ENCODE measurements at regions not wholly inside any gene's neighbourhood (a gene's known extent, or its start where the extent isn't known, plus 50 kb on each side); places are given as distances from the start of the nearest gene placed in this dataset.
"Not testable (repeated sequence)": the region's sequence is repeated elsewhere in the genome, so short reads cannot be mapped to it uniquely, and the experiment has no call there.

- not testable (repeated sequence) for FAIRE-seq; H3K36me3 ChIP-seq (ENCODE audit: control insufficient read depth in 3 of 3, insufficient read depth in 2 of 3, low read depth in 1 of 3, low read length in 3 of 3); DNase-seq; H3K4me3 ChIP-seq (ENCODE audit: low read depth in 1 of 3, low read length in 3 of 3); H3K4me1 ChIP-seq (ENCODE audit: control insufficient read depth in 3 of 3, insufficient read depth in 2 of 3, low read depth in 1 of 3, low read length in 2 of 3); H3K9me3 ChIP-seq (ENCODE audit: control insufficient read depth in 2 of 2, insufficient read depth in 1 of 2, low read depth in 1 of 2, low read length in 1 of 2); H3K27ac ChIP-seq (ENCODE audit: low read depth in 1 of 3, low read length in 2 of 3); H3K27me3 ChIP-seq (ENCODE audit: control insufficient read depth in 3 of 3, insufficient read depth in 3 of 3, low read length in 3 of 3)
- 55 to 71% (median 58%) methylated on average over 5 to 6 of the region's 6 CpGs for WGBS, 3 donors
These were observed 76.5 kb upstream of the VRK1 start for GRCh38 chr14:96720702-96721101.

GRCh38 chr14:96722736-96723135, 74.4 kb upstream of the VRK1 start:
- FAIRE-seq: no peak
- 65 to 74% (median 66%) methylated on average over 6 of the region's 6 CpGs for WGBS, 3 donors
- H3K36me3 ChIP-seq (ENCODE audit: control insufficient read depth in 3 of 3, insufficient read depth in 2 of 3, low read depth in 1 of 3, low read length in 3 of 3): no peaks in the 10 kb centered on the region

GRCh38 chr14:96723946-96724345, 73.2 kb upstream of the VRK1 start:
- FAIRE-seq: no peak
- no peaks in the 10 kb centered on the region for H3K9me3 ChIP-seq (ENCODE audit: control insufficient read depth in 2 of 2, insufficient read depth in 1 of 2, low read depth in 1 of 2, low read length in 1 of 2)
- H3K4me1 ChIP-seq (ENCODE audit: control insufficient read depth in 3 of 3, insufficient read depth in 2 of 3, low read depth in 1 of 3, low read length in 2 of 3): no peaks in the 10 kb centered on the region
- 84 to 88% (median 88%) methylated on average over 10 of the region's 10 CpGs for WGBS, 3 donors
- no peak overlapping the region for H3K27ac ChIP-seq (ENCODE audit: low read depth in 1 of 3, low read length in 2 of 3)
- H3K36me3 ChIP-seq (ENCODE audit: control insufficient read depth in 3 of 3, insufficient read depth in 2 of 3, low read depth in 1 of 3, low read length in 3 of 3): no peaks in the 10 kb centered on the region
- no peak for DNase-seq
- peaks cover 0 to 10% (median 0%) of the 10 kb centered on the region in 3 donors for H3K27me3 ChIP-seq (ENCODE audit: control insufficient read depth in 3 of 3, insufficient read depth in 3 of 3, low read length in 3 of 3)
- no peak overlapping the region for H3K4me3 ChIP-seq (ENCODE audit: low read depth in 1 of 3, low read length in 3 of 3)

More at GRCh38 chr14:96722736-96723135, 74.4 kb upstream of the VRK1 start:
- DNase-seq: no peak
- Histone ChIP-seq H3K9me3 (ENCODE audit: control insufficient read depth in 2 of 2, insufficient read depth in 1 of 2, low read depth in 1 of 2, low read length in 1 of 2) (no peaks in the 10 kb centered on the region), H3K4me1 (ENCODE audit: control insufficient read depth in 3 of 3, insufficient read depth in 2 of 3, low read depth in 1 of 3, low read length in 2 of 3) (no peaks in the 10 kb centered on the region), H3K27ac (ENCODE audit: low read depth in 1 of 3, low read length in 2 of 3) (no peak overlapping the region), H3K27me3 (ENCODE audit: control insufficient read depth in 3 of 3, insufficient read depth in 3 of 3, low read length in 3 of 3) (peaks cover 0 to 10% (median 0%) of the 10 kb centered on the region in 3 donors), H3K4me3 (ENCODE audit: low read depth in 1 of 3, low read length in 3 of 3) (no peak overlapping the region)

GRCh38 chr14:96725232-96725631, 72.0 kb upstream of the VRK1 start:
- WGBS, 3 donors: 89 to 93% (median 91%) methylated on average over 8 of the region's 8 CpGs
- H3K4me1 ChIP-seq (ENCODE audit: control insufficient read depth in 3 of 3, insufficient read depth in 2 of 3, low read depth in 1 of 3, low read length in 2 of 3): no peaks in the 10 kb centered on the region
- H3K4me3 ChIP-seq (ENCODE audit: low read depth in 1 of 3, low read length in 3 of 3): no peak overlapping the region
- no peak overlapping the region for H3K27ac ChIP-seq (ENCODE audit: low read depth in 1 of 3, low read length in 2 of 3)
- H3K36me3 ChIP-seq (ENCODE audit: control insufficient read depth in 3 of 3, insufficient read depth in 2 of 3, low read depth in 1 of 3, low read length in 3 of 3): no peaks in the 10 kb centered on the region
- H3K9me3 ChIP-seq (ENCODE audit: control insufficient read depth in 2 of 2, insufficient read depth in 1 of 2, low read depth in 1 of 2, low read length in 1 of 2): no peaks in the 10 kb centered on the region
- no peak for DNase-seq
- H3K27me3 ChIP-seq (ENCODE audit: control insufficient read depth in 3 of 3, insufficient read depth in 3 of 3, low read length in 3 of 3): peaks cover 0 to 10% (median 0%) of the 10 kb centered on the region in 3 donors
- FAIRE-seq: no peak

- Histone ChIP-seq H3K9me3 (ENCODE audit: control insufficient read depth in 2 of 2, insufficient read depth in 1 of 2, low read depth in 1 of 2, low read length in 1 of 2) (no peaks in the 10 kb centered on the region), H3K36me3 (ENCODE audit: control insufficient read depth in 3 of 3, insufficient read depth in 2 of 3, low read depth in 1 of 3, low read length in 3 of 3) (no peaks in the 10 kb centered on the region), H3K27me3 (ENCODE audit: control insufficient read depth in 3 of 3, insufficient read depth in 3 of 3, low read length in 3 of 3) (peaks cover 0 to 6% (median 0%) of the 10 kb centered on the region in 3 donors), H3K27ac (ENCODE audit: low read depth in 1 of 3, low read length in 2 of 3) (no peak overlapping the region), H3K4me3 (ENCODE audit: low read depth in 1 of 3, low read length in 3 of 3) (no peak overlapping the region), H3K4me1 (ENCODE audit: control insufficient read depth in 3 of 3, insufficient read depth in 2 of 3, low read depth in 1 of 3, low read length in 2 of 3) (no peaks in the 10 kb centered on the region)
- FAIRE-seq (no peak), DNase-seq (no peak)
- WGBS, 3 donors: 62 to 73% (median 62%) methylated on average over 2 of the region's 2 CpGs
These were observed 70.1 kb upstream of the VRK1 start for GRCh38 chr14:96727073-96727472.

- FAIRE-seq: no peak
These were observed 69.7 kb upstream of the VRK1 start for GRCh38 chr14:96727491-96727890.

GRCh38 chr14:96727980-96728717, 69.0 kb upstream of the VRK1 start:
- H3K4me1 ChIP-seq (ENCODE audit: control insufficient read depth in 3 of 3, insufficient read depth in 2 of 3, low read depth in 1 of 3, low read length in 2 of 3): no peaks in the 10 kb centered on the region
- no peak overlapping the region for H3K27ac ChIP-seq (ENCODE audit: low read depth in 1 of 3, low read length in 2 of 3)
- peaks cover 0 to 6% (median 0%) of the 10 kb centered on the region in 3 donors for H3K27me3 ChIP-seq (ENCODE audit: control insufficient read depth in 3 of 3, insufficient read depth in 3 of 3, low read length in 3 of 3)
- no peak for DNase-seq
- no peaks in the 10 kb centered on the region for H3K9me3 ChIP-seq (ENCODE audit: control insufficient read depth in 2 of 2, insufficient read depth in 1 of 2, low read depth in 1 of 2, low read length in 1 of 2)
- FAIRE-seq: no peak
- no peaks in the 10 kb centered on the region for H3K36me3 ChIP-seq (ENCODE audit: control insufficient read depth in 3 of 3, insufficient read depth in 2 of 3, low read depth in 1 of 3, low read length in 3 of 3)
- WGBS, 3 donors: 66 to 81% (median 68%) methylated on average over 11 of the region's 11 CpGs
- H3K4me3 ChIP-seq (ENCODE audit: low read depth in 1 of 3, low read length in 3 of 3): no peak overlapping the region

More at GRCh38 chr14:96727491-96727890, 69.7 kb upstream of the VRK1 start:
- no peak for DNase-seq
- Histone ChIP-seq H3K36me3 (ENCODE audit: control insufficient read depth in 3 of 3, insufficient read depth in 2 of 3, low read depth in 1 of 3, low read length in 3 of 3) (no peaks in the 10 kb centered on the region), H3K4me3 (ENCODE audit: low read depth in 1 of 3, low read length in 3 of 3) (no peak overlapping the region), H3K9me3 (ENCODE audit: control insufficient read depth in 2 of 2, insufficient read depth in 1 of 2, low read depth in 1 of 2, low read length in 1 of 2) (no peaks in the 10 kb centered on the region), H3K4me1 (ENCODE audit: control insufficient read depth in 3 of 3, insufficient read depth in 2 of 3, low read depth in 1 of 3, low read length in 2 of 3) (no peaks in the 10 kb centered on the region), H3K27ac (ENCODE audit: low read depth in 1 of 3, low read length in 2 of 3) (no peak overlapping the region), H3K27me3 (ENCODE audit: control insufficient read depth in 3 of 3, insufficient read depth in 3 of 3, low read length in 3 of 3) (peaks cover 0 to 6% (median 0%) of the 10 kb centered on the region in 3 donors)
- WGBS, 3 donors: 62 to 69% (median 65%) methylated on average over 3 of the region's 3 CpGs

- Histone ChIP-seq H3K27me3 (ENCODE audit: control insufficient read depth in 3 of 3, insufficient read depth in 3 of 3, low read length in 3 of 3) (no peaks in the 10 kb centered on the region), H3K9me3 (ENCODE audit: control insufficient read depth in 2 of 2, insufficient read depth in 1 of 2, low read depth in 1 of 2, low read length in 1 of 2) (no peaks in the 10 kb centered on the region), H3K4me1 (ENCODE audit: control insufficient read depth in 3 of 3, insufficient read depth in 2 of 3, low read depth in 1 of 3, low read length in 2 of 3) (no peaks in the 10 kb centered on the region), H3K36me3 (ENCODE audit: control insufficient read depth in 3 of 3, insufficient read depth in 2 of 3, low read depth in 1 of 3, low read length in 3 of 3) (no peaks in the 10 kb centered on the region), H3K27ac (ENCODE audit: low read depth in 1 of 3, low read length in 2 of 3) (no peak overlapping the region), H3K4me3 (ENCODE audit: low read depth in 1 of 3, low read length in 3 of 3) (no peak overlapping the region)
- FAIRE-seq (no peak), DNase-seq (no peak)
- 61 to 62% (median 61%) methylated on average over 4 of the region's 4 CpGs for whole genome bisulfite sequencing, 3 donors
These were observed 67.3 kb upstream of the VRK1 start for GRCh38 chr14:96729889-96730288.

GRCh38 chr14:96730386-96730785, 66.8 kb upstream of the VRK1 start:
- DNase-seq (no peak), FAIRE-seq (no peak)
- H3K4me1 ChIP-seq (ENCODE audit: control insufficient read depth in 3 of 3, insufficient read depth in 2 of 3, low read depth in 1 of 3, low read length in 2 of 3): no peaks in the 10 kb centered on the region
- H3K27me3 ChIP-seq (ENCODE audit: control insufficient read depth in 3 of 3, insufficient read depth in 3 of 3, low read length in 3 of 3): peaks cover 0 to 3% (median 0%) of the 10 kb centered on the region in 3 donors
- WGBS, 3 donors: 81 to 87% (median 86%) methylated on average over 7 of the region's 7 CpGs
- no peaks in the 10 kb centered on the region for H3K9me3 ChIP-seq (ENCODE audit: control insufficient read depth in 2 of 2, insufficient read depth in 1 of 2, low read depth in 1 of 2, low read length in 1 of 2)
- H3K27ac ChIP-seq (ENCODE audit: low read depth in 1 of 3, low read length in 2 of 3): no peak overlapping the region
- no peaks in the 10 kb centered on the region for H3K36me3 ChIP-seq (ENCODE audit: control insufficient read depth in 3 of 3, insufficient read depth in 2 of 3, low read depth in 1 of 3, low read length in 3 of 3)
- no peak overlapping the region for H3K4me3 ChIP-seq (ENCODE audit: low read depth in 1 of 3, low read length in 3 of 3)
